Activated gamma-delta T cell treated with Interleukin-2 at 50 U/mL for 16 hours (primary cell): ENCODE measurements at regions not wholly inside any gene's neighbourhood (a gene's known extent, or its start where the extent isn't known, plus 50 kb on each side); places are given as distances from the start of the nearest gene placed in this dataset.
"Not testable (repeated sequence)": the region's sequence is repeated elsewhere in the genome, so short reads cannot be mapped to it uniquely, and the experiment has no call there.

Experiments used
- DNase-seq: peaks from one replicate; pipeline ENCODE4 v3.0.0-alpha.2; 2020

- no peak for DNase-seq
Observed at GRCh38 chr15:39230205-39230907, 350.5 kb upstream of the THBS1 start.

GRCh38 chr15:39230908-39231285 is 350.0 kb upstream of the THBS1 start:
- no peak for DNase-seq

GRCh38 chr15:39232512-39232911 is 348.4 kb upstream of the THBS1 start:
- DNase-seq, result no peak

GRCh38 chr15:39235084-39235795 is 345.6 kb upstream of the THBS1 start:
- DNase-seq, result no peak

- no peak for DNase-seq
Observed at GRCh38 chr15:39236375-39236774, 344.5 kb upstream of the THBS1 start.

- DNase-seq, result no peak
Observed at GRCh38 chr15:39238443-39238842, 342.4 kb upstream of the THBS1 start.

- no peak for DNase-seq
Observed at GRCh38 chr15:39239562-39239961, 341.3 kb upstream of the THBS1 start.

- no peak for DNase-seq
Observed at GRCh38 chr15:39242345-39242744, 338.5 kb upstream of the THBS1 start.

GRCh38 chr15:39243396-39243795 is 337.5 kb upstream of the THBS1 start:
- DNase-seq, result no peak

GRCh38 chr15:39244776-39245175 is 336.1 kb upstream of the THBS1 start:
- DNase-seq, result no peak

GRCh38 chr15:39246523-39246922 is 334.4 kb upstream of the THBS1 start:
- DNase-seq, result no peak

GRCh38 chr15:39247574-39247973 is 333.3 kb upstream of the THBS1 start:
- no peak for DNase-seq

GRCh38 chr15:39248204-39248603 is 332.7 kb upstream of the THBS1 start:
- DNase-seq, result no peak

- no peak for DNase-seq
Observed at GRCh38 chr15:39250001-39250400, 330.9 kb upstream of the THBS1 start.

- DNase-seq, result no peak
Observed at GRCh38 chr15:39250460-39251186, 330.3 kb upstream of the THBS1 start.

GRCh38 chr15:39251413-39252133 is 329.3 kb upstream of the THBS1 start:
- DNase-seq, result no peak

GRCh38 chr15:39252134-39252470 is 328.8 kb upstream of the THBS1 start:
- no peak for DNase-seq

- DNase-seq, result no peak
Observed at GRCh38 chr15:39253552-39253951, 327.3 kb upstream of the THBS1 start.

GRCh38 chr15:39254181-39254580 is 326.7 kb upstream of the THBS1 start:
- no peak for DNase-seq

GRCh38 chr15:39255760-39256159 is 325.1 kb upstream of the THBS1 start:
- DNase-seq, result no peak

GRCh38 chr15:39260391-39260790 is 320.5 kb upstream of the THBS1 start:
- no peak for DNase-seq

- DNase-seq, result no peak
Observed at GRCh38 chr15:39260791-39261190, 320.1 kb upstream of the THBS1 start.

GRCh38 chr15:39261397-39262183 is 319.3 kb upstream of the THBS1 start:
- not testable (repeated sequence) for DNase-seq
